WI38 (cell line): ENCODE measurements at regions not wholly inside any gene's neighbourhood (a gene's known extent, or its start where the extent isn't known, plus 50 kb on each side); places are given as distances from the start of the nearest gene placed in this dataset.

ENCODE experiments used
- H3K4me3 ChIP-seq: 2 replicates; pipeline ENCODE4 v1.5.1; 2011; ENCODE audit warnings: low read depth, mild to moderate bottlenecking, control low read depth, low read length
- CTCF ChIP-seq: IDR thresholded peaks from 2 replicates; pipeline ENCODE4 v1.5.1; 2012; ENCODE audit warnings: low read depth, mild to moderate bottlenecking, control low read depth, low read length

GRCh38 chr15:66622591-66623022, 56.8 kb upstream of the LCTL start:
- no peak for TF ChIP-seq CTCF
- H3K4me3 ChIP-seq = no peak overlapping the region

GRCh38 chr15:66623801-66624453, 58.1 kb upstream of the LCTL start:
- H3K4me3 ChIP-seq = no peak overlapping the region
- no peak for TF ChIP-seq CTCF

GRCh38 chr15:66625531-66625930, 59.7 kb upstream of the LCTL start:
- no peak for TF ChIP-seq CTCF

GRCh38 chr15:66625974-66626373, 60.2 kb upstream of the LCTL start:
- no peak overlapping the region for H3K4me3 ChIP-seq
- TF ChIP-seq CTCF = no peak

More at GRCh38 chr15:66625531-66625930, 59.7 kb upstream of the LCTL start:
- H3K4me3 ChIP-seq = no peak overlapping the region

- no peak for TF ChIP-seq CTCF
- no peak overlapping the region for H3K4me3 ChIP-seq
Observed at GRCh38 chr15:66628976-66629723, 63.4 kb upstream of the LCTL start.

- no peak overlapping the region for H3K4me3 ChIP-seq
- no peak for TF ChIP-seq CTCF
Observed at GRCh38 chr15:66629817-66630576, 64.2 kb upstream of the LCTL start.

GRCh38 chr15:66630801-66631351, 65.1 kb upstream of the LCTL start:
- TF ChIP-seq CTCF = no peak
- no peak overlapping the region for H3K4me3 ChIP-seq
